Duodenal mucosa (tissue), 2 donors: ENCODE measurements at regions not wholly inside any gene's neighbourhood (a gene's known extent, or its start where the extent isn't known, plus 50 kb on each side); places are given as distances from the start of the nearest gene placed in this dataset.

Experiments
- H3K27ac ChIP-seq: one replicate; pipeline ENCODE4 v1.7.0; 2013; ENCODE audit warnings: low read depth, low read length
- H3K27me3 ChIP-seq, 2 donors: one replicate each; pipeline ENCODE4 v1.7.0; 2013; ENCODE audit warnings: low read length in 2 of 2, control low read depth in 1 of 2; ENCODE audit not compliant: insufficient read depth in 2 of 2, control insufficient read depth in 1 of 2
- H3K36me3 ChIP-seq, 2 donors: one replicate each; pipeline ENCODE4 v1.7.0; 2013; ENCODE audit warnings: low read length in 2 of 2, control low read depth in 1 of 2; ENCODE audit not compliant: insufficient read depth in 2 of 2, control insufficient read depth in 1 of 2
- H3K4me1 ChIP-seq, 2 donors: one replicate each; pipeline ENCODE4 v1.7.0; 2013; ENCODE audit warnings: low read length in 2 of 2, control low read depth in 1 of 2; ENCODE audit not compliant: insufficient read depth in 2 of 2, control insufficient read depth in 1 of 2
- H3K4me3 ChIP-seq, 2 donors: one replicate each; pipeline ENCODE4 v1.7.0; 2013; ENCODE audit warnings: low read length in 2 of 2, low read depth in 1 of 2
- H3K9ac ChIP-seq, 2 donors: one replicate each; pipeline ENCODE4 v1.7.0; 2013; ENCODE audit warnings: low read length in 2 of 2, low read depth in 1 of 2
- H3K9me3 ChIP-seq, 2 donors: one replicate each; pipeline ENCODE4 v1.7.0; 2013; ENCODE audit warnings: low read length in 2 of 2, control low read depth in 1 of 2; ENCODE audit not compliant: control insufficient read depth in 1 of 2

DNA sequence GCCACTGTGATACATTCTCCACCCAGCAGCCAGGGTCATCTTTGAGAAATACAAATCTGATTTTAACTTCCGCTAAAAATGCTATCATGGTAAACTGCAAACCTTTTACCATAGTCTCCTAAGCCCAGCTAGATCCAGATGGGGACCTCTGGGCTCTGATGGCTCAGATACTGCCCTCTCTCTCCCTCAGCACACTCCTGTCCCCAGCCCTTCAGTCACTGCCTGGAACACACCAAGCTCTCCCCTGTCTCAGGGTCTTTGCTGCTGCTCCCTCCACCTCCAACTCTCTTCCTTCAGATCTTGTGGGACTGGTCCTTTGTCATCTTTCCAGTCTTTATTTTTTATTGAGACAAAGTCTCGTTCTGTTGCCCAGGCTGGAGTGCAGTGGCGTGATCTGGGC lies 65.1 kb downstream of the SPRY4 start:
- Histone ChIP-seq H3K36me3 (no peaks in the 10 kb centered on the region), H3K27me3 (no peaks in the 10 kb centered on the region), H3K4me1 (no peaks in the 10 kb centered on the region), H3K27ac (no peak overlapping the region), H3K4me3 (no peak overlapping the region), H3K9ac (no peak overlapping the region), H3K9me3 (peaks cover 0 to 3% of the 10 kb centered on the region in 2 donors)

DNA sequence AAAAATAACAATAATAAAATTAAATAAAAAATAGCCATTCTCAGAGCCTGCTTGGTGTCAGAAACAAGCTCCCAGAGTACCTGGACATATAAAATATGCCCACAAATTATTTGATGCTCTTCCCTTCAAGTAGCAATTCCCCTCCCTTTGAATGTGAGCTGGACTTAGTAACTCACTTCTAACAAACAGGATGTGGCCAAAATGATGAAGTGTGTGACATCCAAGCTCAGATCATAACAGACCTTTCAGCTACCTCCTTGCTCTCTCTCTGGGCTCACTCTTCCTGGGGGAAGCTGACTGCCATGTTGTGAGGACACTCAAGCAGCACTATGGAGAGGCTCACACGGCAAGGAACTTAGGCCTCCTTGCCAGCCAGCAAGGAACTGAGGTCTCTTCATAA lies 69.0 kb downstream of the SPRY4 start:
- Histone ChIP-seq H3K4me3 (no peak overlapping the region), H3K4me1 (no peaks in the 10 kb centered on the region), H3K27ac (no peak overlapping the region), H3K27me3 (no peaks in the 10 kb centered on the region), H3K9ac (no peak overlapping the region), H3K9me3 (peaks cover 0 to 3% of the 10 kb centered on the region in 2 donors), H3K36me3 (no peaks in the 10 kb centered on the region)

DNA sequence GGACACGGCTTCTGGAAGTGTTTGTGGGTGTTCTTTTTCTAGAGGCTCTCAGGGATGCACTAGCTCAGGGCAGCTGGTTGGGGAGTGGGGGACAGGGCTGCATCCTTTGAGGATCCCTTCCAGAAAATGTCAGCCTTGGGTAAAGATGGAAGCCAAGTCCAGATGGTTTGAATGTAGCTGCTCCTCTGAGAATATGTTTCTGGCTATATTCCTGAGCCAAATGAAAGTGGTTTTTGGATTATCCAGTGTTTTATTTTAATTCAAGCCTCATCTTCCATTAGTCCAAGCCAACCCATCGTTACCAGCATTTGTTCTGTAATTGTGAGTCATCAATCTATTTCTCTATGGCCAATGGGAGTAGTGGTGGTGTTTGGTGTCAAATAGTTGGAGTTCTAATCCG lies 70.4 kb downstream of the SPRY4 start:
- Histone ChIP-seq H3K27me3 (no peaks in the 10 kb centered on the region), H3K9me3 (peaks cover 0 to 3% of the 10 kb centered on the region in 2 donors), H3K4me3 (no peak overlapping the region), H3K36me3 (no peaks in the 10 kb centered on the region), H3K4me1 (peaks cover 0 to 12% of the 10 kb centered on the region in 2 donors), H3K27ac (no peak overlapping the region), H3K9ac (no peak overlapping the region)

DNA sequence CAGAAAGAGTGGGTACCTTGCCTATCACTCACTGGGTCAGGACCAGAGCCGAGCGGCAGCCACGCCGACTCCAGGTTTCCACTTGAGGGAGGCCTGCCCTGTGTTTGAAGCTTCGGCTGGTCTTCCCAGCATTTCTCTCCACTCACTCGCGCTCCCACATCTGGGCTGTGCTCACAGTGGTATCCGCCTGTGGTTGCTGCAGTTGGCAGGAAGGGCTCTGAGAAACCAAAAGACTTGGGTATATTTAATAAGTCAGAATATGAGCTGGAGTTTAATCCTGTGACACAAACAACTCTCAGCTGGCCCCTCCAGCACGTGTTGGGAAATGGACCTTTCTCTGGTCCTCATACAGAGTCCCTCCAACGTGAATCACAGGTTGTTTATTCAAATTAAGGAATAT lies 70.9 kb downstream of the SPRY4 start:
- peaks cover 0 to 3% of the 10 kb centered on the region in 2 donors for H3K9me3 ChIP-seq
- peaks cover 0 to 13% of the 10 kb centered on the region in 2 donors for H3K4me1 ChIP-seq
- no peak overlapping the region for H3K27ac ChIP-seq
- no peak overlapping the region for H3K9ac ChIP-seq
- no peak overlapping the region for H3K4me3 ChIP-seq
- no peaks in the 10 kb centered on the region for H3K36me3 ChIP-seq
- no peaks in the 10 kb centered on the region for H3K27me3 ChIP-seq

DNA sequence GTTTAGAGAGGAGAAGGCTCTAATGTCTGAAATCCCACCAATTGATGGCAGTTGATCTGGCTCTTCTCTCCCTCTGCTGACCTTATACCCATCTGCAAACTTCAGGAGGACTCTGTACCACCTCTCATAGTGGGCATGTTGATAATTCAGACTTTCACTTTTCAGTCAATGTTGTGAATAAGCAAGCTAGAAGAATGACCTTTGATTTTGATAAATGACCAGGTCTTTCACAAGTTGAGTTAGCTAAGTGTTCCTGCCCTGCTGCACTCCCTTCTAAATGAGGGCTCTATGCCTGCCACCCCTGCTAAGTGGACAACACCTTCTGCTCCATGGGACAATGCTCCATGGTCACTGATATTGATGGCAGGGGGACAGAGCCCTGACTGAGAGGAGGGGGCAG lies 74.7 kb downstream of the SPRY4 start:
- Histone ChIP-seq H3K27me3 (no peaks in the 10 kb centered on the region), H3K27ac (no peak overlapping the region), H3K9me3 (no peaks in the 10 kb centered on the region), H3K36me3 (no peaks in the 10 kb centered on the region), H3K4me1 (peaks cover 0 to 17% of the 10 kb centered on the region in 2 donors), H3K9ac (no peak overlapping the region), H3K4me3 (no peak overlapping the region)

DNA sequence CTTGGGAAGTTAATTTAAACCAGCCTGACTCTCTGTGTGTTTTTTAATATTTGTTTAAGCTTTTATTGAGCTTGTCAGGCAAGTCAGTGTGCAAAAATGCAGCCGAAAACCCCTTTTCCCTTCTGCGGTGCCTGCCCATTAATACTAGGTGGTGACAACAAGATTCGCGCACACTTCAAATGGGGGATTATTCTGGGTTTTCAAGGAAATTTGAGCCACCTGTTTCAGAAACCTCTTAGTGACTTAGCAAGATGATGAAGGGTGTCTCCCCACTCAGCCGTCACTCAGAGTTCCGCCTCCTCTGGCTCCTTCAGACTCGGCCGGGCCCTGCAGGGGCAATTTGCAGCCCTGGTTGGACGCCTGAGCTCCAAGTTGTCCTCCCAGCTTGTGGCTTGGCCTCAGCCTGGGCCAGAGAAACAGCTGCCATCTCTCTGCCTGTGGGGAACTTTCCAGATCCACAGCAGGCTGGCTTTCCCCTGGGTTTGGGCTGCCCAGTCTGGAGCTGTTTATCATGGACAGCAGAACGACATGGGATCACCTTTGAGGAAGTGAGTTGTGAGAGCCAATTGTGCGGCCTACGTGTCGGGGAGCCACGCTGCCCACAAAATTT lies 75.9 kb downstream of the SPRY4 start:
- Histone ChIP-seq H3K27ac (no peak overlapping the region), H3K4me1 (peaks cover 0 to 17% of the 10 kb centered on the region in 2 donors), H3K4me3 (no peak overlapping the region), H3K27me3 (no peaks in the 10 kb centered on the region), H3K9ac (no peak overlapping the region), H3K9me3 (no peaks in the 10 kb centered on the region), H3K36me3 (no peaks in the 10 kb centered on the region)

DNA sequence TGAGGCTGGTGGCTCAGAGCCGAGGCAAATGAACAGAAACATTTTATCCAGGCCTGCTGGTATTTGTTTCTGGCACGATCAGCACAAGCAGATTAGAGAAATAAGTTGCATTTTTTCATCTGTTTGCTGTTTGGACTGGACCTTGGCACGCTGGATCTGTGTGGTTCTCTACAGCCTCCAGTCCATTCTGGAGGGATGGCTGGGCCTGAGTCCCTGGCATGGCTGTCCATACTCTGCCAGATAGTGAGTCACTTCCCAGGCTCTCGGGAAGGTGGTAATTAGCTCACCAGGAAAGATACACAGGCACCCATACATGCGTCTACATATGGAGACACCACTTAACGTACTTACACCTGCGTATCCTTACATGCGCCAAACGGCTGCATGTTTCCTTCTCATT lies 78.6 kb downstream of the SPRY4 start:
- peaks cover 0 to 2% of the 10 kb centered on the region in 2 donors for H3K9me3 ChIP-seq
- no peaks in the 10 kb centered on the region for H3K36me3 ChIP-seq
- H3K27ac ChIP-seq, result no peak overlapping the region
- H3K9ac ChIP-seq, result no peak overlapping the region
- H3K27me3 ChIP-seq, result no peaks in the 10 kb centered on the region
- H3K4me1 ChIP-seq, result peaks cover 0 to 17% of the 10 kb centered on the region in 2 donors
- H3K4me3 ChIP-seq, result no peak overlapping the region

DNA sequence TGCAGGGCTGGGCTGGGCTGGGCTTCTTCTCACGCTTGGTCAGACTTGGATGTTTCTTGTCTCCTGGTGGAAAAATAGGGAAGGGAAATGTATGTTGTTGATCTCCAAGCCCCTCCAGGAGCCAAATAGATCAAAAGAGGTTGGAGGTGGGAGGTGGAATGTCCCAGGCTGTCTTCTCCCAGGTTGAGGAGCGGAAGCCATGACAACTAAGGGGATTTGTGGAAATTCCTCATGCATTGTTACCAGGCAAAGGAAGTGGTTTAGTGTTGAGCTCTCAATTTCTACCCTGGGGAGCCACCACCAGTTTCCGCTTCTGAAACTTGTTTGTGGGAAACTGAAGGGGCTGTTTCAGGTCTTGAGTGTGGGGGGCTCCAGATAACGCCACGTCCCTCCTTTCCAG lies 79.0 kb downstream of the SPRY4 start:
- H3K27me3 ChIP-seq, result no peaks in the 10 kb centered on the region
- H3K4me3 ChIP-seq, result no peak overlapping the region
- H3K36me3 ChIP-seq, result no peaks in the 10 kb centered on the region
- no peak overlapping the region for H3K9ac ChIP-seq
- peaks cover 0 to 2% of the 10 kb centered on the region in 2 donors for H3K9me3 ChIP-seq
- H3K27ac ChIP-seq, result no peak overlapping the region
- H3K4me1 ChIP-seq, result peaks cover 0 to 17% of the 10 kb centered on the region in 2 donors

DNA sequence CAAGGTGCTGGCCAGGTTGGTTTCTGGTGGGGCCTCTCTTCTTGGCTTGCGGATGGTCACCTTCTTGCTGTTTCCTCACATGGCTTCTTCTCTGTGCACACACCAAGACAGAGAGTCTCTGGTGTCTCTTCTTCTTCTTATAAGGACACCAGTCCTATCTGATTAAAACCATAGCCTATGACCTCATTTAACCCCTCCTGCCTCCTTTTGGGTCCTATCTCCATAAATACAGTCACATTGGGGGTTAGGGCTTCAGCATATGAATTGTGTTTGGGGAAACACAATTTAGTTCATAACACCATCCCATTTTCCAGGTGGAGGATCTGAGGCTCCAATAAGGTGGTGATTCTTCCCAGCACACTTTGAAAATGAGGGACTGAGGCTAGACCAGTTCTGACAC lies 80.4 kb downstream of the SPRY4 start:
- Histone ChIP-seq H3K4me3 (no peak overlapping the region), H3K27ac (no peak overlapping the region)

DNA sequence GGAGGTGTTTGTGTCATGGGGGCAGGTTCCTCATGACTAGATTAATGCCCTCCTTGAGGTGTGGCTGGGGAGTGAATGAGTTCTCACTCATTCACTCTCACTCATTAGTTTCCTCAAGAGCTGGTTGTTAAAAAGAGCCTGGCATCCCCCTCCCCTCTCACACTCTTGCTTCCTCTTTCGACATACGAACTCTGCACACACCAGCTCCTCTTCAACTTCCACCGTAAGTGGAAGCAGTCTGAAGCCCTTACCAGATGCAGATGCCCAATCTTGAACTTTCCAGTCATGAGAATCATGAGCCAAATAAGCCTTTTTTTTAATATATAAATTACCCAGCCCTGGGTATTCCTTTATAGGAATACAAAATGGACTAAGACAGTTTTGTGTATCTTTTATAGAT lies 82.5 kb downstream of the SPRY4 start:
- H3K27ac ChIP-seq, result no peak overlapping the region
- no peak overlapping the region for H3K9ac ChIP-seq
- peaks cover 0 to 2% of the 10 kb centered on the region in 2 donors for H3K9me3 ChIP-seq
- H3K27me3 ChIP-seq, result no peaks in the 10 kb centered on the region
- no peak overlapping the region for H3K4me3 ChIP-seq
- no peaks in the 10 kb centered on the region for H3K36me3 ChIP-seq
- H3K4me1 ChIP-seq, result peaks cover 0 to 3% of the 10 kb centered on the region in 2 donors

More for the DNA sequence above, 80.4 kb downstream of the SPRY4 start:
- peaks cover 0 to 2% of the 10 kb centered on the region in 2 donors for H3K9me3 ChIP-seq
- H3K27me3 ChIP-seq, result no peaks in the 10 kb centered on the region
- peaks cover 0 to 5% of the 10 kb centered on the region in 2 donors for H3K4me1 ChIP-seq
- H3K36me3 ChIP-seq, result no peaks in the 10 kb centered on the region
- no peak overlapping the region for H3K9ac ChIP-seq
